H1 (cell line): ENCODE measurements at regions not wholly inside any gene's neighbourhood (a gene's known extent, or its start where the extent isn't known, plus 50 kb on each side); places are given as distances from the start of the nearest gene placed in this dataset.
A peak's percentile ranks its signal among the peaks of the same experiment; 100 is the strongest.

Experiments
- CTCF ChIA-PET: fragments of 300-600 bp; sonication (Branson Sonifier 250); formaldehyde crosslinking; loops from one replicate; lab custom pipeline; 2021; ENCODE audit not compliant: partially characterized antibody; lab: Charles Lee
- POLR2A ChIA-PET: fragments of 300-600 bp; sonication (Branson Sonifier 250); formaldehyde crosslinking; loops from one replicate; lab custom pipeline; 2021; ENCODE audit warnings: inconsistent platforms; ENCODE audit not compliant: partially characterized antibody; lab: Charles Lee
- DNase-seq, 2 experiments: peaks; one replicate each; pipeline versions ENCODE4 v3.0.0 to v3.0.0-alpha.2; 2010 to 2022; ENCODE audit warnings: low spot score in 2 of 2, low read depth in 1 of 2, mixed read lengths in 1 of 2
- FAIRE-seq: peaks from 2 replicates; lab custom pipeline; 2011; peaks lifted over from hg19 to GRCh38; lab: Jason Lieb, UNC
- H2AFZ ChIP-seq: 2 replicates; pipeline ENCODE4 v1.8.1; 2012; ENCODE audit warnings: low read length, inconsistent platforms
- H2AK5ac ChIP-seq: 2 replicates; pipeline ENCODE4 v1.6.1; 2013; ENCODE audit warnings: low read depth, low read length
- H2BK120ac ChIP-seq: replicated peaks from 2 replicates; pipeline ENCODE3; 2013; ENCODE audit warnings: low read depth, low read length, inconsistent platforms
- H2BK12ac ChIP-seq: 2 replicates; pipeline ENCODE4 v1.6.1; 2013; ENCODE audit warnings: low read depth, low read length
- H2BK15ac ChIP-seq: 2 replicates; pipeline ENCODE4 v1.6.1; 2013; ENCODE audit warnings: low read length
- H2BK20ac ChIP-seq: 2 replicates; pipeline ENCODE4 v1.6.1; 2013; ENCODE audit warnings: low read length
- H2BK5ac ChIP-seq: 2 replicates; pipeline ENCODE4 v1.6.1; 2013; ENCODE audit warnings: low read depth, low read length
- H3K14ac ChIP-seq: 2 replicates; pipeline ENCODE4 v1.6.1; 2013; ENCODE audit warnings: inconsistent platforms; ENCODE audit not compliant: insufficient read length
- H3K18ac ChIP-seq: 2 replicates; pipeline ENCODE4 v1.6.1; 2013; ENCODE audit warnings: low read length; ENCODE audit errors: extremely low read depth
- H3K23ac ChIP-seq: 2 replicates; pipeline ENCODE4 v1.6.1; 2013; ENCODE audit warnings: inconsistent platforms; ENCODE audit not compliant: insufficient read length
- H3K23me2 ChIP-seq: 2 replicates; pipeline ENCODE4 v1.6.1; 2013; ENCODE audit warnings: low read depth, low read length
- H3K27ac ChIP-seq: 2 replicates; pipeline ENCODE4 v1.6.1; 2011; ENCODE audit warnings: low read depth, low read length, inconsistent platforms
- H3K27me3 ChIP-seq, 4 experiments: replicated peaks in 1 of 4; 1 replicate in 1 of 4; 2 replicates in 3 of 4; pipeline versions ENCODE4 v1.6.1 to v1.8.1; 2011 to 2013; ENCODE audit warnings: low read length in 3 of 4, mild to moderate bottlenecking in 3 of 4, inconsistent platforms in 2 of 4, mixed read lengths in 2 of 4, moderate library complexity in 1 of 4; ENCODE audit not compliant: control insufficient read depth in 3 of 4, insufficient read depth in 3 of 4; ENCODE audit errors: extremely low read depth in 1 of 4
- H3K36me3 ChIP-seq, 4 experiments: 2 replicates each; pipeline versions ENCODE4 v1.6.1 to v1.8.1; 2011 to 2013; ENCODE audit warnings: mild to moderate bottlenecking in 4 of 4, low read length in 3 of 4, moderate library complexity in 2 of 4, control low read depth in 1 of 4, inconsistent platforms in 1 of 4; ENCODE audit not compliant: insufficient read depth in 4 of 4, control insufficient read depth in 2 of 4
- H3K4ac ChIP-seq: replicated peaks from 2 replicates; pipeline ENCODE3; 2013; ENCODE audit warnings: low read length, low read depth, mixed read lengths, inconsistent platforms; ENCODE audit not compliant: insufficient read length
- H3K4me1 ChIP-seq, 4 experiments: replicated peaks in 1 of 4; 1 replicate in 1 of 4; 2 replicates in 3 of 4; pipeline versions ENCODE4 v1.6.1 to v1.8.1; 2011 to 2013; ENCODE audit warnings: low read length in 3 of 4, inconsistent platforms in 2 of 4, mixed read lengths in 1 of 4; ENCODE audit not compliant: insufficient read depth in 4 of 4, control insufficient read depth in 3 of 4
- H3K4me2 ChIP-seq, 2 experiments: 2 replicates each; pipeline versions ENCODE4 v1.6.1 to v1.8.1; 2011 to 2013; ENCODE audit warnings: low read depth in 2 of 2, low read length in 2 of 2, control low read depth in 1 of 2, inconsistent platforms in 1 of 2, mild to moderate bottlenecking in 1 of 2; ENCODE audit not compliant: insufficient read depth in 1 of 2
- H3K4me3 ChIP-seq, 4 experiments: fragments of 200-600, 300-600 bp in 1 of 4; sonication (generic), shearing (Covaris generic), sonication (Bioruptor Twin) in 1 of 4; 2 replicates each; pipeline versions ENCODE4 v1.5.1 to v1.8.1; 2011 to 2016; ENCODE audit warnings: low read length in 4 of 4, low read depth in 3 of 4, control low read depth in 2 of 4, inconsistent platforms in 2 of 4, mild to moderate bottlenecking in 2 of 4, mixed read lengths in 1 of 4, moderate library complexity in 1 of 4; ENCODE audit not compliant: insufficient read depth in 2 of 4; ENCODE audit errors: extremely low read depth in 1 of 4
- H3K56ac ChIP-seq: replicated peaks from 2 replicates; pipeline ENCODE3; 2013; ENCODE audit warnings: low read depth, mild to moderate bottlenecking, mixed read lengths, low read length, inconsistent platforms; ENCODE audit not compliant: insufficient read length
- H3K79me1 ChIP-seq: 2 replicates; pipeline ENCODE4 v1.6.1; 2013; ENCODE audit warnings: low read depth, low read length, control low read depth
- H3K79me2 ChIP-seq, 2 experiments: 2 replicates each; pipeline versions ENCODE4 v1.6.1 to v1.8.1; 2012 to 2013; ENCODE audit warnings: low read length in 2 of 2, mild to moderate bottlenecking in 2 of 2, inconsistent platforms in 1 of 2; ENCODE audit not compliant: insufficient read depth in 2 of 2, control insufficient read depth in 1 of 2
- H3K9ac ChIP-seq, 4 experiments: replicated peaks in 1 of 4; 1 replicate in 1 of 4; 2 replicates in 3 of 4; pipeline versions ENCODE4 v1.6.1 to v1.8.1; 2011 to 2013; ENCODE audit warnings: low read depth in 3 of 4, low read length in 3 of 4, control low read depth in 2 of 4, mild to moderate bottlenecking in 2 of 4, moderate library complexity in 2 of 4, inconsistent platforms in 1 of 4; ENCODE audit errors: extremely low read depth in 1 of 4
- H3K9me3 ChIP-seq, 2 experiments: 2 replicates each; pipeline versions ENCODE4 v1.6.1 to v1.8.1; 2012 to 2013; ENCODE audit warnings: mild to moderate bottlenecking in 2 of 2, moderate library complexity in 2 of 2, control low read depth in 1 of 2, inconsistent platforms in 1 of 2, low read depth in 1 of 2, low read length in 1 of 2, mixed read lengths in 1 of 2; ENCODE audit not compliant: insufficient read depth in 2 of 2
- H4K20me1 ChIP-seq, 2 experiments: replicated peaks in 1 of 2; 2 replicates each; pipeline versions ENCODE3 to v1.8.1; 2011 to 2013; ENCODE audit warnings: inconsistent platforms in 2 of 2, low read length in 2 of 2, mild to moderate bottlenecking in 1 of 2; ENCODE audit not compliant: insufficient read depth in 2 of 2, control insufficient read depth in 1 of 2
- H4K5ac ChIP-seq: 2 replicates; pipeline ENCODE4 v1.6.1; 2013; ENCODE audit warnings: low read length, low read depth, mixed read lengths, inconsistent platforms; ENCODE audit not compliant: insufficient read length
- H4K8ac ChIP-seq: 2 replicates; pipeline ENCODE4 v1.8.0; 2013; ENCODE audit warnings: mild to moderate bottlenecking, moderate library complexity, low read length, inconsistent platforms; ENCODE audit not compliant: insufficient read depth; ENCODE audit errors: extremely low read depth
- H4K91ac ChIP-seq: replicated peaks from 2 replicates; pipeline ENCODE3; 2013; ENCODE audit warnings: low read length, mixed read lengths, inconsistent platforms; ENCODE audit not compliant: insufficient read length
- CREB1 ChIP-seq: IDR thresholded peaks from 2 replicates; pipeline ENCODE4 v1.6.1; 2012; ENCODE audit warnings: inconsistent platforms
- EP300 ChIP-seq, 2 experiments: IDR thresholded peaks; 1 replicate in 1 of 2; 2 replicates in 1 of 2; pipeline ENCODE4 v1.6.1; 2011 to 2012; ENCODE audit warnings: low read depth in 2 of 2, low read length in 2 of 2, mild to moderate bottlenecking in 2 of 2, borderline replicate concordance in 1 of 2, inconsistent platforms in 1 of 2, moderate library complexity in 1 of 2
- EZH2 ChIP-seq: fragments of 200-600 bp; sonication (generic); IDR thresholded peaks from 2 replicates; pipeline ENCODE4 v1.7.1; 2012; ENCODE audit warnings: low read depth, mild to moderate bottlenecking, moderate library complexity, low read length, inconsistent platforms; ENCODE audit not compliant: severe bottlenecking
- GABPA ChIP-seq: IDR thresholded peaks from 2 replicates; pipeline ENCODE4 v1.6.1; 2011; ENCODE audit warnings: mild to moderate bottlenecking, low read length, moderate library complexity, borderline replicate concordance; ENCODE audit not compliant: insufficient read depth
- NANOG ChIP-seq: IDR thresholded peaks from 2 replicates; pipeline ENCODE4 v1.6.1; 2011; ENCODE audit warnings: low read length, low read depth, mild to moderate bottlenecking, inconsistent platforms; ENCODE audit not compliant: insufficient read depth, poor library complexity, severe bottlenecking
- SAP30 ChIP-seq: fragments of 300-600 bp; sonication (generic); IDR thresholded peaks from 2 replicates; pipeline ENCODE4 v1.7.1; 2012; ENCODE audit warnings: low read length, moderate library complexity, mild to moderate bottlenecking, inconsistent platforms; ENCODE audit not compliant: insufficient read depth, insufficient replicate concordance
- SRF ChIP-seq: IDR thresholded peaks from 2 replicates; pipeline ENCODE4 v1.6.1; 2011; ENCODE audit warnings: mild to moderate bottlenecking, low read depth, low read length, moderate library complexity
- TCF12 ChIP-seq: IDR thresholded peaks from 2 replicates; pipeline ENCODE4 v1.6.1; 2011; ENCODE audit warnings: low read depth, mild to moderate bottlenecking, low read length
- TEAD4 ChIP-seq: IDR thresholded peaks from 2 replicates; pipeline ENCODE4 v1.6.1; 2012; ENCODE audit warnings: low read depth, low read length, inconsistent platforms, mixed read lengths
- WGBS, 2 experiments: shearing (Covaris generic) in 1 of 2; methylation state at CpG; one replicate each; pipeline versions ENCODE4 v1.1.6 to v1.1.7; 2013 to 2015; ENCODE audit warnings: low lambda C conversion rate in 2 of 2, mixed read lengths in 2 of 2, inconsistent platforms in 1 of 2, low coverage in 1 of 2, missing lambda C conversion rate in 1 of 2; ENCODE audit not compliant: insufficient replicate concordance in 2 of 2, insufficient coverage in 1 of 2, insufficient read length in 1 of 2; ENCODE audit errors: extremely low coverage in 1 of 2, missing lambda C conversion rate in 1 of 2; 5-methylcytosine and 5-hydroxymethylcytosine counted together
- TF ChIP-seq, protein P1 (sequence below): IDR thresholded peaks from 2 replicates; pipeline ENCODE4 v1.6.1; 2012; ENCODE audit warnings: low read length, inconsistent platforms

DNA sequence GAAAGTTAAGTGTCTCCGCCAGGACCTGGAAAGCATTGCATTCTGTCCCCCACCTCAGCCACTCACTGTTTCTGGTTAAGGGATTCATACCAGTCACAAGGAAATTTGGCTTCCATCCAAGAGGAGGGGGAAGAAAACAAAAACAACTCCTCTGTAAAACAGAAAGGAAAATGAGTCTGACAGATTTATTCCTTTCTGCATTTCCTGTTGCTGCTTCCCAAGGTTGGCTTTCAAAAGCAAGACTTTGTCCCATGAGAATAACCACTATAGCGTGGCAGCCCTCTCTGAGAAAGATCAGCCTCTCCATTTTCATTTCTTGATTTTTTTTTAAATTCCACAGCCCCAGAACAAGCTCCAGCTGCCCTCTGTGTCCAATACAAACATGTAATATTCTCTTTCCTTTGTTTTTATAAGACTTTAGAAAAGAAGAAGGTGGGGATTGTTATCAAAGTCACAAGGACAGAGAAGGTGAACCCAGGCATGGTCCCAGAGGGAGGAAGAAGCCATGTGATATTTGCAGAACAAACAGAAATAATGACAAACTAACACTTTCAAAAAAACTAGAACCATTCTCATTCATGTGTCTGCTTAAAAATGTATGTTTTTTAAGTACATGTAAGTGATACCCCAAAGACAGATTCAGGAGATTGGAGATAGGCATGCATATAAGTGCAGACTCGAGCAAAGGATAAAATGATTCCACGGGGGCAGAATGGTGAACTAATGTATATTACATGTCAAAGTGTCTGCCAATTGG, 90.7 kb upstream of the DCLK2 start:
- no peaks in the 10 kb centered on the region for H3K9me3 ChIP-seq
- no peaks in the 10 kb centered on the region for H3K23me2 ChIP-seq
- H2BK20ac ChIP-seq, result no peak overlapping the region
- H3K4me3 ChIP-seq, result no peak overlapping the region
- H3K56ac ChIP-seq, result no peak overlapping the region
- no peaks in the 10 kb centered on the region for H3K36me3 ChIP-seq
- H3K4ac ChIP-seq, result no peak overlapping the region
- no peak overlapping the region for H4K91ac ChIP-seq
- no peak overlapping the region for H3K18ac ChIP-seq
- DNase-seq (no peak), FAIRE-seq (no peak)
- ChIA-PET CTCF (interaction anchor here (0.9 to 1.6 kb wide), 4 partner anchors 8 to 264 kb away, joined by 3 to 7 read pairs (median 3); no protein-coding TSS in a partner anchor), POLR2A (interaction anchor here (0.7 kb wide), 1 partner anchor 29 kb away, joined by 3 read pairs; no protein-coding TSS in a partner anchor)
- H2BK15ac ChIP-seq, result no peak overlapping the region
- no peaks in the 10 kb centered on the region for H3K79me1 ChIP-seq
- no peak overlapping the region for H2AK5ac ChIP-seq
- no peak overlapping the region for H2BK5ac ChIP-seq
- H3K23ac ChIP-seq, result no peak overlapping the region
- H2BK12ac ChIP-seq, result no peak overlapping the region
- H3K27ac ChIP-seq, result no peak overlapping the region
- H3K79me2 ChIP-seq, result no peaks in the 10 kb centered on the region
- H3K27me3 ChIP-seq, result no peaks in the 10 kb centered on the region
- H3K9ac ChIP-seq, result no peak overlapping the region
- H3K4me1 ChIP-seq, result 0 out of 7 replicates have a peak, but pooled peaks cover 0 to 3% (median 0%) of the 10 kb centered on the region in 4 experiments
- H2BK120ac ChIP-seq, result no peak overlapping the region
- H4K8ac ChIP-seq, result no peak overlapping the region
- H3K4me2 ChIP-seq, result no peak overlapping the region
- WGBS, 2 experiments, result 80% methylated on average over 4 of the region's 4 CpGs; no CpG with 5 or more reads in 1 of the 2 experiments
- no peak overlapping the region for H4K5ac ChIP-seq
- H4K20me1 ChIP-seq, result no peaks in the 10 kb centered on the region
- no peak overlapping the region for H3K14ac ChIP-seq
- H2AFZ ChIP-seq, result peak overlapping the region; percentile 17; the same call in 1 of the 2 replicates
- TF ChIP-seq GABPA (no peak), TEAD4 (no peak), SAP30 (no peak), TCF12 (no peak), CREB1 (no peak), NANOG (no peak), EP300 (IDR thresholded peaks at IDR 0.05; ENCODE audit: borderline replicate concordance in 1 of 2, low read depth in 2 of 2, low read length in 2 of 2) (no peak), EZH2 (no peak), SRF (no peak)
- TF ChIP-seq, protein P1, sequence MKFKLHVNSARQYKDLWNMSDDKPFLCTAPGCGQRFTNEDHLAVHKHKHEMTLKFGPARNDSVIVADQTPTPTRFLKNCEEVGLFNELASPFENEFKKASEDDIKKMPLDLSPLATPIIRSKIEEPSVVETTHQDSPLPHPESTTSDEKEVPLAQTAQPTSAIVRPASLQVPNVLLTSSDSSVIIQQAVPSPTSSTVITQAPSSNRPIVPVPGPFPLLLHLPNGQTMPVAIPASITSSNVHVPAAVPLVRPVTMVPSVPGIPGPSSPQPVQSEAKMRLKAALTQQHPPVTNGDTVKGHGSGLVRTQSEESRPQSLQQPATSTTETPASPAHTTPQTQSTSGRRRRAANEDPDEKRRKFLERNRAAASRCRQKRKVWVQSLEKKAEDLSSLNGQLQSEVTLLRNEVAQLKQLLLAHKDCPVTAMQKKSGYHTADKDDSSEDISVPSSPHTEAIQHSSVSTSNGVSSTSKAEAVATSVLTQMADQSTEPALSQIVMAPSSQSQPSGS, result no peak
